SK-N-SH (cell line): ENCODE measurements at regions not wholly inside any gene's neighbourhood (a gene's known extent, or its start where the extent isn't known, plus 50 kb on each side); places are given as distances from the start of the nearest gene placed in this dataset.

Source experiments
- CTCF ChIP-seq: fragments of 200-600 bp; sonication (generic); IDR thresholded peaks from 2 replicates; pipeline ENCODE4 v1.6.1; 2017; ENCODE audit warnings: antibody characterized with exemption, mild to moderate bottlenecking, moderate library complexity
- GABPA ChIP-seq: IDR thresholded peaks from 2 replicates; pipeline ENCODE4 v1.4.0; 2012; ENCODE audit warnings: low read depth, mild to moderate bottlenecking
- RAD21 ChIP-seq: IDR thresholded peaks from 2 replicates; pipeline ENCODE4 v1.6.1; 2012; ENCODE audit warnings: mild to moderate bottlenecking, low read length

GRCh38 chr3:104385421-104385820, 981.3 kb upstream of the ALCAM start:
- TF ChIP-seq RAD21 (no peak), CTCF (no peak), GABPA (no peak)
